OCI-LY7 (cell line): ENCODE measurements at regions not wholly inside any gene's neighbourhood (a gene's known extent, or its start where the extent isn't known, plus 50 kb on each side); places are given as distances from the start of the nearest gene placed in this dataset.

Experiments used
- EZH2phosphoT487 ChIP-seq: fragments of 200-600 bp; sonication (generic); IDR thresholded peaks from 2 replicates; pipeline ENCODE4 v1.6.1; 2018; ENCODE audit warnings: low read depth, borderline replicate concordance, mild to moderate bottlenecking, mixed run types, antibody characterized with exemption, low read length, moderate library complexity, mixed read lengths
- TF ChIP-seq, protein P1 (sequence below): fragments of 200-600 bp; sonication (generic); conservative IDR thresholded peaks from 2 replicates; pipeline ENCODE4 v1.5.1; 2014; ENCODE audit warnings: mild to moderate bottlenecking, antibody characterized with exemption, low read length, moderate library complexity, mixed read lengths

DNA sequence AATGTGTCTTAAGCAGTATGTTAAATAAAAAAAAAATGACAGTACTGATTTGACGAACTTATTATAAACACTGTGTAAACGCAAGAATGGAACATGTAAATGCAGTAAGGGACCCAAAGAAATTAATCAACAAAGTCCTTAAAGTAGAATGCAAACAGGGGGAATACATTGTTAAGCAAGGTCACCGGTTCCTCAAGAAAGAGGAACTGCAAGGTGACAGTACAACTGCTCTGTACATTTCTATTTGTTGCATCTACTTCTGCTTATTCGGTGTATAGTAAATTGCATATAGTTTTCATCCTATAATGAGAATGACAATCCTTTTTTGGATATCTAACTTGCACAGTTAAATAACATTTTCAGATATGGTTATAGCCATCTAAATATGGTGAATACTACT, 387.0 kb upstream of the SEMA3D start:
- TF ChIP-seq, protein P1, sequence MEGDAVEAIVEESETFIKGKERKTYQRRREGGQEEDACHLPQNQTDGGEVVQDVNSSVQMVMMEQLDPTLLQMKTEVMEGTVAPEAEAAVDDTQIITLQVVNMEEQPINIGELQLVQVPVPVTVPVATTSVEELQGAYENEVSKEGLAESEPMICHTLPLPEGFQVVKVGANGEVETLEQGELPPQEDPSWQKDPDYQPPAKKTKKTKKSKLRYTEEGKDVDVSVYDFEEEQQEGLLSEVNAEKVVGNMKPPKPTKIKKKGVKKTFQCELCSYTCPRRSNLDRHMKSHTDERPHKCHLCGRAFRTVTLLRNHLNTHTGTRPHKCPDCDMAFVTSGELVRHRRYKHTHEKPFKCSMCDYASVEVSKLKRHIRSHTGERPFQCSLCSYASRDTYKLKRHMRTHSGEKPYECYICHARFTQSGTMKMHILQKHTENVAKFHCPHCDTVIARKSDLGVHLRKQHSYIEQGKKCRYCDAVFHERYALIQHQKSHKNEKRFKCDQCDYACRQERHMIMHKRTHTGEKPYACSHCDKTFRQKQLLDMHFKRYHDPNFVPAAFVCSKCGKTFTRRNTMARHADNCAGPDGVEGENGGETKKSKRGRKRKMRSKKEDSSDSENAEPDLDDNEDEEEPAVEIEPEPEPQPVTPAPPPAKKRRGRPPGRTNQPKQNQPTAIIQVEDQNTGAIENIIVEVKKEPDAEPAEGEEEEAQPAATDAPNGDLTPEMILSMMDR: no peak
- TF ChIP-seq EZH2phosphoT487: no peak
